Hematopoietic multipotent progenitor cell treated with erythropoietin and hydrocortisone succinate and interleukin-3 and kit ligand, for 15 days (in vitro differentiated cells): ENCODE measurements at regions not wholly inside any gene's neighbourhood (a gene's known extent, or its start where the extent isn't known, plus 50 kb on each side); places are given as distances from the start of the nearest gene placed in this dataset.

Source experiments
- DNase-seq: peaks from one replicate; pipeline ENCODE4 v3.0.0-alpha.2; 2015; ENCODE audit warnings: low spot score

DNA sequence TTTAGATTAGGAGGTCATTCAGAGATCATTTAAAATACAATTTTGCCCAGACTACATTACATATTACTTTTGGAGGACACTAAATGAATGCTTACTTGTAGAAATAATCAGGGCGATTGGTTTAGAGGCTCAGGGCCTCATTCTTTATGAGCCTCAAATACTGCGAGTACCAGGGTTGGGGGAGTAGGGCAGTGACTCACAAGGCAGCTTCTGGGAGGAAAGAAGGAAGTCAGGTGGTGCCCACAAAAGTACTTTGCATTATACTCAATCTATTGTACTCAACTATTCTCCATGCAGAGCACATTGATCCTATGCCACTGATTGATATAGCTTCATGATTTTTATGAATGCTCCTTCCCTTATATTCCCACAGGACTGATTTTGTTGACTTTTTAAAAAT is 166.9 kb downstream of the SOCS6 start:
- DNase-seq, result no peak

DNA sequence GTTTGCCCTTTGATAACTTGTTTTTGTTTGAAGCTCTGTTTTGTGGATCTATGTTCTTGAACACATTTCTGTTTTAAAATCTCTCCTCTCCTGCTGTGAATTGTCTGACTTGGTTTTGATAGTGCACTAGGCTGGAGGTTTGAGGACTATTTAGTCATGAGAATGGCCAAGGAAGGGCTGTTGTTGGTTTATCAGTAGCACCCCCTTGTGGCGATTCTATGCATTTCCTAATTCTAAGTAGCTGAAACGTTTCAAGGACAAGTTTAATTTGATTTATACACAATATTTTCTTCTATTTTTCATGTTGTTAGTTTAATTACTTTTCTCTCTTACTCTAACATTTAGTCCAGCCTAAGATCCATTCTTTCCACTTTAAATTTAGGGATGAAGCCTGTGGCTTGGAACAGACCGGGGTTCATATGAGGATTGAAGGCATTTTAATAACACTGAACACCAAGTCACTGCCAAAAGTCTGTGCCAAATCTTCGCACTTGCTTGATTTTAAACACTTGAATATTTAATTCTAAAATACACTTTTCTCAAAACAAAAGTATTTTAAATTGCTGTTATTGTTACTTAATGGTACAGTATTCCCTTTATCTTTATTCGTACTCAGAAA is 166.0 kb downstream of the SOCS6 start:
- DNase-seq, result peak; percentile 33

DNA sequence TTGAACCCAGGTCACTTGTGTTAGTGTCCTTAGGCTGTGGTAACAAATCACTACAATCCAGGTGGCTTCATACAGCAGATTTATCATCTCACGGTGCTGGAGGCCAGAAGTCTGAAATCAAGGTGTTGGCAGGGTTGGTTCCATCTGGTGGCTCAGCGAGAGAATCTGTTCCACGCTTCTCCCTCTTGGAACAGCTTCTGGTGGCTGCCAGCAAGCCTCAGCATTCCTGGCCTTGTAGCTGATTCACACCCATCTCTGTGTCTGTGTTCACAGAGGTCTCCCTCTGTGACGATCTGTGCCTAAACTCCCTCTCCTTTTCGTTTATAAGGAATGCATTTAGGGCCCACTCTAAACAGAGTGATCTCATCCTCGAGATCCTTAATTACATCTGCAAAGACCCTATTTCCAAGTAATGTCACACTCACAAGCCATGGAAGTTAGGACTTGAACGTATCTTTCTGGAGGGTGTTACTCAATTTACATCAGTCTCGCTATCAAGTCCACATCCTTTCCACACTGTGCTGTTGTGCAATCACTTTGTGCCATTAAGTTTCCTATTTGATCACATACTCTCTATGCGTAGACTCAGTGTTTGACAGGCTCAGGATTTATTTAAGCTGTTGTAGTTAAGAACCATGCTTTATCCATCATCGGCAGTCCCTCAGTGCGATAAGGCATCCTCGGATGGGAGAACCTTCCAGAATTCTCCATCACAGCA is 164.4 kb downstream of the SOCS6 start:
- no peak for DNase-seq

DNA sequence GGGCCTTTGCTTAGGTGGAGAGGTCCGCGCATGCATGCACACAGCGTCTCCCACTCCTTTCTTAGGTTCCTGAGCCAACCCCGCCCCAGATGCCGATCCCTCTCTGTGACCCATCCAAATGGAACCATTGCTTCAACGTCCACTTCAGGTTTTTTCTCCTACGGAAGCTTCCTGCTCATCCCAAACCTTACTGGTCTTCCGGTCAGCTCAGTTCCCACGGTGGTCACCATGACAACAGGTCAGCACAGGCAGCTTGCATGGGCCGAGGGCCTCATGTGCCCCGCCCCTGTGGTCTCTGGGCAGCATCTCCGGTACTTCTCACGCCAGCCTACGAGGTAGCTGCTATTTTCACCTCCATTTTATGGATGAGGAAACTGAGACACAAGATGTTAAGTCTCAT is 163.7 kb downstream of the SOCS6 start:
- no peak for DNase-seq

DNA sequence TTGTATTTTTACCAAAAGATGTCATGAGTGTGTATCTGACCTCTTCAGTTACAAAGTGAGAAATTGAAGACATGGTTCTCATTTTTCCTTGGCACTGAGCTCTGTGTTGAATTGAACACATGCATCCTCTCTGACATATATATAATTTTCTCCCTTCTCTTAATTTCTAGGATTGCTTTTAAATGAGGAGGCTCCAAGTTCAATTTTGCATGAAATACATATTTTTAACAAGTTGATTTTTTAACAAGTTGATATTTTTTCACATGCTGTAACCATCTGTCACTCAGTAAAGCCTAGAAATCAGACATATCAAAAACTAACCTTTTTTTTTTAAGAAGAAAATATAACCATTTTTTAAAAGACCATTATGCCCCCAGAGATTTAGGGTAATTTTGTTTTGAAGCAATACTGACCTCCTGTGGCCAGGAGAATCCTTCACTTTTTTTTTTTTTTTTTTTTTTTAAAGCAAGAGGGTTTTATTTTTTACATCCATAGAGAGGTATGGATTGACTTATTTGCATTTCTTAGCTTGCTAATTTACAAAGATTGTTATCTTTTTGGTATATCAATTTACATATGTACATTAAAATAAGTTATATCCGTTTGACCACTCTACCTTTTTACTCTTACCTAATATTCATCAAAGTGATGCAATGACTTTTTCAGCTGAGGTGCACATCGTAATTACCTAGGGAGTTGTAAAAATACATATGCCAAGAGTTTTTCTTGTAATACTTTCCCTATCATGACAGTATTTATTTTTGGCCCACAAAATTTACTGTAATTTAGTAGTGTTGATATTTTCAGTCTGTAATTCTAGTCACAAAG is 161.8 kb downstream of the SOCS6 start:
- DNase-seq, result no peak

DNA sequence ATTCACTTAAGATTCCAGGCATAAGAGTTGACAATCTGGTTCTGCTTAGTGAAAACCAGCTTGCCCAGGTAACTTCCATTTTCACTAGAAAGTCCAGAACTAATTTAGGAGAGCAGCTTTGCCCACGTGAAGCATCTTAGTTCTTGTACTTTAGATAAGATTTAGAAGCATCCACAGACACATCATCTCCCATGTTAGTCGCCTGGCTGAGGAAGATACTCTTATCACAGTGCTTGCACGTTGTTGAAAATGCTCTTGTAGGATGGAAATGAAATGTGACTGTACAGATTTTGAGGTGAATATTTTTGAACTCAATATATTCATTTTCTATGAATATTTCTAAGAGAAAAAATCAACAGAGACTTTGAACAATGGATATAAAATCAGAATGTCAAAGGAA is 159.7 kb downstream of the SOCS6 start:
- DNase-seq, result no peak

DNA sequence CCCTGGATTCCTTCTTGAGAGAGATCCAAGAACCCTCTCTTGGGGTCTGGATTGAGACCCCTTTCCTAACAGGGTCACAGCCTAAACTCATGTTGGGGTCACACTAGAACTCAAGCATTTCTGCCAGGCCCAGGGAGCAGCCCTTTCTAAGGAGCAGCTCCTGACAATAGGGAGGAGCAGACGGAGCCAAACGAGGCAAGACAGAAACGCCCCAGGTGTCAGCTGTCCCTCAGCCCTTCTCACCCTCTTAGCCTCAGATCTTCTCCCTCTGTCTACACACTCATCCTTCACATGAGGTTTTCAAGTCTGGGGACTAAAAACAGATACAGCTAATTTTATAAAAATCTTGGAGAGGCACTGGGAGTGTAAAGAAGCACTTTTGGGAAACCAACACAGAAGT is 157.2 kb downstream of the SOCS6 start:
- no peak for DNase-seq

DNA sequence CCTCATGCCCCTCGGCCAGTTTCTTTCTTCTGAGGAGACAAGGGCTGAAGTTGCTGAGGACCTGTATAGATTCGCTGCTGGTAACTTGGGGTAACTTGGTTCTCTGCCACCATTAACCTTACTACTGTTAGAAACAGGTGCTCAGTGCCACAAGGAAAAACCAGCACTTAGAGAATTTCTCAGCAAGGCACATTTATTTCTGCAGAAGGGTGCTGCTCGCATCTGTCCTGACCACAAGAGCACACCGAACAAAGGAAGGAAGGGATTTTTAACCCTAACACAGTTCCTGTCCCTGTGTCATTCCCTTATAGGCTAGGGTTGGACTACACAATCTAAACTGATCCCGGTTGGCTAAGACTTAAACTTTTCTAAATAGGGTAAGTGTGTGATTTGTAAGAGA is 154.1 kb downstream of the SOCS6 start:
- DNase-seq, result no peak

DNA sequence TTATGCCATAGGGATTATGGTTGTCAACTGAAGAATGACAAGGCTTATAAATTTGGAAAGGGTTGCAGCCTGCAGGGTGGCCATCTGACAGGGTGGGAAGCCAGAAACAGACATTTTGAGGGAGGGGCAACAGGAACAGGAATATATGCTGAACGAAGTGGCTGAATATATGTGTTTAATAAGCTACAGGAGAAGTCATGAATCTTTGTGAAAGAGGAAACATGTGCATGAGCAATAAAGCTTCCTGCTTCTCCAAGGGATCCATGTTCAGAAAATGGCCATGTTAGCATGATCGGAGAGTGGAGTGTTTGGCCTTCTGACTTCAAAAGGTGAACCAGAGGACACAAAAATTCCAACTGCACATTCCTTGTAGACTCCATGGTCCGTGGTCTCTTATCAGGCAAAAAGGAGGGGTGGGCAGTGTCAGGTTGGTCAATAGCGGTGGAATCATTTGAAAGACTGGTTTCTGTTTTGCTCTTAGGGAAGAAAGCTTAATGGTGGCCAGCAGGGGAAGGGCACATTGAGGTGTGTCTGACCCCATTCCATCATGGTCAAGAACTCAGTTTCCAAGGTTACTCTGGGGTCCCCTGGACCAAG is 144.1 kb downstream of the SOCS6 start:
- DNase-seq, result no peak

DNA sequence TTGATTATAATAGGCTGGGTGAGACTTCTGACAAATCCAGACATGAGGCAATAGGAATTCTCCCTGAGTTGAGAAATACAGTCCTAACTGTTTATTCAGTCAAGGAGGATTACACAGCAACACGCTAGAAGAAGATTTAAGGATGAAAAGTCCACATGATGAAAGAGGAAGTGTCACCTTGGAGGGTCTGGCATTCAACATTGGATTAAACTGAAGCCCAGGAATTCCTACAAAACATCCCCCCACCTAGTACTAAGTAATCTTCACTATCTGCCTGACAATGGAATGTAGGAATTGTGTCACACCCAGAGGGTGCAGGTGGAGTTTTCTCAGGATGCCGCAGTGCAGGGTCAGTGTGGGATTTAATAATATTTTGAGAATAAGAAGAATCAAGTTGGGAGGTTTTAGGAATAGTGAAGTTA is 142.4 kb downstream of the SOCS6 start:
- no peak for DNase-seq

DNA sequence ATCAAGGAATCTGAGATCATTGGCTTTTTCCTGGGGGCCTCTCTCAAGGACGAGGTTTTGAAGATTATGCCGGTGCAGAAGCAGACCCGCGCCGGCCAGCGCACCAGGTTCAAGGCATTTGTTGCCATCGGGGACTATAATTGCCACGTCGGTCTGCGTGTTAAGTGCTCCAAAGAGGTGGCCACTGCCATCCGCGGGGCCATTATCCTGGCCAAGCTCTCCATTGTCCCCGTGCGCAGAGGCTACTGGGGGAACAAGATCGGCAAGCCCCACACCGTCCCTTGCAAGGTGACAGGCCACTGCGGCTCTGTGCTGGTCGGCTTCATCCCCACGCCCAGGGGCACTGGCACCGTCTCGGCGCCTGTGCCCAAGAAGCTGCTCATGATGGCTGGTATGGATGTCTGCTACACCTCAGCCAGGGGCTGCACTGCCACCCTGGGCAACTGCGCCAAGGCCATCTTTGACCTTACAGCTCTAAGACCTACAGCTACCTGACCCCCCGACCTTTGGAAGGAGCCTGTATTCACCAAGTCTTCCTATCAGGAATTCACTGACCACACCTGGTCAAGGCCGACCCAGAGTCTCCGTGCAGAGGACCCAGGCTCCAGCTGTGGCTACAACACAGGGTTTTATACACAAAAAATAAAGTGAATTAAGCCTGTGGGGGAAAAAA is 141.8 kb downstream of the SOCS6 start:
- DNase-seq, result no peak

DNA sequence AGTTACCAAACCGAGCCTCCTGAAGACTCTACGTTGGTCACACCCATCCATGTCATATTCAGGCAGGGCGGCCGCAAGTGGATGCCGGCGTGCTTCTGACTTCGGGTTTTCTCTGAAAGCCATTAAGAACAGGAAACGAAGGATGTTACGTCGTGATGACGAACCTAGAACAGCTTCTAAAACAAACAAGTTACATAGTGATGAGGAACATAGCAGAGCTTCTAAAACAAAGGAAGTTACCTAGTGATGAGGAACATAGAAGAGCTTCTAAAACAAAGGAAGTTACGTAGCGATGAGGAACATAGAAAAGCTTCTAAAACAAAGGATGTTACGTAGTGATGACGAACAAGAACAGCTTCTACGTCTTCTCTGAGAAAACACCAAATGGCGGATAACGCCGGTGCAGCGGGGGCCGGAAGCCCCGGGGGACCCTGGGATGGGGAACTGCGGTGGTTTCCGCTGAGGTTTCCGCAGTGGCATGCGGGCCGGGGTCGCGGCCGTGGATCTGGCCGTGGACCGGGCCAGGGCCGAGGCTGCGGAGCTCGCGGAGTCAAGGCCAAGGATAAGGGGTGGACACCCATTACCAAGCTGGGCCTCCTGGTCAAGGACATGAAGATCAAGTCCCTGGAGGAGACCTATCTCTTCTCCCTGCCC is 141.1 kb downstream of the SOCS6 start:
- no peak for DNase-seq

DNA sequence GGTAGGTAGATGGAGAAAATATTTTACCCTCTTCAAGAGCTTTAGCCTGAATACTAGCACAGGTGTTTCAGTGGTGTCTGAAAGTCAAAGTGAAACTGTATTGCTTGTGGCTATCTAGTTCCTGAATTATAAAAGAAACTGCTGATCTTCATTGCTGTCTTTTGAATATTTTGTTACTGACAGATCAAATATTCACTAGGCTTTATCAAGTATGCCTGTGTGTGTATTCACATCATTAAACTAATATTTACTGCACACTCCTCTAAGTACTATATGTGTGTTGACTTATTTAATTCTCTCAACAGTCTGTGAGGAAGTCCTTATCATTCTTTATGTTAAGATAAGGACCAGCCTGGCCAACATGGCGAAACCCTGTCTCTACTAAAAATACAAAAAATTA is 139.6 kb downstream of the SOCS6 start:
- DNase-seq, result no peak

DNA sequence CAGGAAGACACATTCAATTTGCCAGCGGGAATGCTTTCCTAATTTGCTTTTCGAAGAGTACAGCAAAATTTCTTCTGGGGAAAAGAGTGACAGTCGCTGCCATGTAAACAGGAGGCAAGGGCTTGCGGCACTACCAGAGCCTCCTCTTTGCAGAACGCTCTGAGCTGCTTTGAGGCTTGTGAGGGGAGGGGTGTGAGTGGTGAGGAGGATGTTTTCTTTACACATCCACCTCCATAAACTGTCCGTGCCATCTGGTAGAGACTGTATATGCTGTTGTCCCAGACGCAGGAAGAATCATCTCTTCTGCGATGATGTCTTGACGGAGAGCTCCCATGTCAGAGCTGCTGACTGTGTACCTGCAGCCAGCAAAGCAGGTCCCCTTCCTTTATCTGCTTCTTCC is 138.0 kb downstream of the SOCS6 start:
- DNase-seq, result no peak

DNA sequence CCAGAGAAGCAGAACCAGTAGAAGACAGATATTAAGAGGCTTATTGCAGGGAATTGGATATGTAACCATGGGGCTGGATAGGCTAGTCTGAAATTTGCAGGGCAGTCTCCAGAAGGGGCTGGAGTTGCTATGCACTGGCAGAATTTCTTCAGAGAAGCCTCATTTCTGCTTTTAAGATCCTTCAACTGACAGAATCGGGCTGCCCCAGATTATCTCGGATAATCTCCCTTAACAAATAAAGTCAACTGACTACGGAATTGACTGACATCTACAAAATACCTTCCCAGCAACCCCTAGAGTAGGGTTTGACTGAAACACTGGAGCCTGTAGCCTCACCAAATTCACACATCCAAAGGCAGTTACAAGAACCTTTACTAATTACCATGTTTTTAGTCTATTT is 136.4 kb downstream of the SOCS6 start:
- DNase-seq, result no peak

DNA sequence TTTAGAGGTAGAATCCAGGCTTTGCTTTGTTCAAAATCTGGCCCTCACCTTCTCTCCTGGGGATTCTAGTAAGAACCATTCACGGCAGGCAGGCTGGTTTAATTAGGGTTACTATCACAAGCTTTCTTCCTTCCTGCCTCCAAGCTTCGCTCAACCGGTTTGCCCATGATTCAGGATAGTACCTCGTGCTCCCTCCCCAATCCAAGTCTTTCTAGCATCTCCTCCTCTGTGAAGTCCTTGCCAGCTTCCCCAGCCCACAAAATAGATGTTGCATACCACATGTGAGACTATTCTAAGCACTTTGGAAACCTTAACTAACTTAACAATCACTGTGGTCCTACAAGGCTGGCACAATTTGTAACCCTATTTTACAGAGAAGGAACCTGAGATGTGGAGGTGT is 135.1 kb downstream of the SOCS6 start:
- DNase-seq, result no peak

DNA sequence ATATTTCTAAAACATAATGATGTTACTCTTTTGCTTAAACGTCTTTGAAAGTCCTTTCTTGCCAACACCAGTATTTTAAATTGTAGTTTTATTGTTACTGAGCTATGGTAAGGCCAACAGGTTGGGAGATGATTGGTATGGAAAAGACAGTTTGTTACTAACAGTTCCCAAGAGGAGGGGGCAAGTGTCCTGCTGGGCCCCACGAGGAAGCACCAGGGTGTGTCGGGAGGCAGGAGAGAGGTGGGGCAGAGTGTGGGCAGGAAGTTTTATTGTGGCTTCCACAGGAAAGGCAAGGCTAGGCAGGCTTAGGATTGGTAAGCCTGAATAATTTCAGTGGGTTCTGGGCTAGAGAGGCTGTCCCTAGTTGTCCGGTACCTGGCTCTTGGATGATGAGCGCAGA is 134.3 kb downstream of the SOCS6 start:
- DNase-seq, result no peak

DNA sequence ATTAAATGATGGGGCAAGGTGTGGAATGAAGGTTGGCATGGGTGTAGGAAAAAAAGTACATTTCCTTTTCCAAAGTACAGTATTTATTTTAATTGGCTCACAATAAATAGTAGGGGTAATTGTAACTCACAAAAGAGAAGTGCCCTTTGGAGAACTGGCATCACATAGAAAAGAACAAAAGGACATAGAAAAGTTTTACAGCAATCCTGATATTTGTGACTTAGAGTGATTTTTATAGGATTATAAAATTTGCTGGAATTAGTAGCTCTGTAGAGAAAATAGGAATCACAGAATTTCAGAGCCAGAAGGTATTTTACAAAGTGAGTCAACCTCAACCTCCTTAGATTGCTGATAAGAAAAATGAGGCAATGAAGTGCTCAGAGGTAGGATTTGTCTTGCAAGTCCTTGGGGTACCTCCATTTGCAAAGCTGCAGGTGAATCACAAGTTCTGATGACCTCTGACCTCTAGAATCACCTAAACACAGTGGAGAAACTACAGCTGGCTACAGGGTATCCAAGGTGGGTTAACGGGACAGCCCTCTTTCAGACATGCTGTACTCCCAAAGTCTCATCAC is 133.6 kb downstream of the SOCS6 start:
- DNase-seq, result no peak

DNA sequence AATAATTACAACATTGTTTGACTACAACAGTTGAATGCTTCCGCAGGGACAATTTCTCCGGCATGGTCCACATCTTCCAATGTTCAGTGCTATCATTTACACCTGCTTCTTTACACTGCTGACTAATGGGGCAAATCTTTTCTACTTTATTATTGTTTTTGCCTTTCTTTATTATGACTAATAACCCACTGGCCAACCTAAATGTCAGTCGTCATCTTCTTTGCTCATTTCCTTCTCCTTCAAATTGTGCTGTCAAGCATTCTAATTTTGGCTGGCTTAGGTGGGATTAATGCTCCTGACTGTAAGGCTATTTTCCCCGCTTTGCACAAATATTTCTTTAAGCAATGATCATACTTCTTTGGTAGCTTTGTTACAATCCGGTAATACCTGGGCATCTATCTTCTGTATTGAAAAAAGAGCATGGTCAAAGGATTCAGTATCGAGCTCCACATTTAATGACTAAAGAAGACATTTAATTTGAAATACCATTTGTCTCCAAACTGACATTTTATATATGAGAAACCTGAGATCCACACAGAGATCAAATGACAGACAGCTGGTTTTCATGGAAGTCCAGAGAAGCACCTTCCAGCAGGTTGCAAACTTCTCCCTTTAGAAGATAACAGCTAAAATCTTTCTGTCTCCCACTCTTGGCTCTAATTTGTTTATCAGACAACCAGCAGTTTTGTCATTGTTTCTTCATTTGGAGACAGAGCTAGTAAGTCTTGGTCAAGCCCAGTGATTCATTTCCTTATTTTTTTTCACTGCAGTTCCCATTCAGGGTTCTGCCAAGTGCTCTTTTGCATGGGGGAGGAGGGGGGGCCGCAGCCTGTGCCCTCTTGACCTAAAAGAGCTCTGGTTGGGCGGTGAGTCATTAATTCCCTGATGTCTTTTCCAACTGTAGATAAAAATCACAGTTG is 132.9 kb downstream of the SOCS6 start:
- no peak for DNase-seq
